NCI-H510A treated with DMSO at 0.1 percent for 48 hours (cell line): ENCODE measurements at regions not wholly inside any gene's neighbourhood (a gene's known extent, or its start where the extent isn't known, plus 50 kb on each side); places are given as distances from the start of the nearest gene placed in this dataset.
"Not testable (repeated sequence)": the region's sequence is repeated elsewhere in the genome, so short reads cannot be mapped to it uniquely, and the experiment has no call there.

Experiments used
- DNase-seq: peaks from one replicate; lab custom pipeline; 2025; lab: John Stamatoyannopoulos, UW

DNA sequence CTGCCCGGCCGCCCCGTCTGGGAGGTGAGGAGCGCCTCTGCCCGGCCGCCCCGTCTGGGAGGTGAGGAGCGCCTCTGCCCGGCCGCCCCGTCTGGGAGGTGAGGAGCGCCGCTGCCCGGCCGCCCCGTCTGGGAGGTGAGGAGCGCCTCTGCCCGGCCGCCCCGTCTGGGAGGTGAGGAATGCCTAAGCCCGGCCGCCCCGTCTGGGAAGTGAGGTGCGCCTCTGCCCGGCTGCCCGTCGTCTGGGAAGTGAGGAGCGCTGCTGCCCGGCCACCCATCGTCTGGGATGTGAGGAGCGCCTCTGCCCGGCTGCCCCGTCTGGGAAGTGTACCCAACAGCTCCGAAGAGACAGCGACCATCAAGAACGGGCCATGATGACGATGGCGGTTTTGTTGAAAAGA is 136.6 kb upstream of the PROKR2 start:
- DNase-seq, result not testable (repeated sequence)

GRCh38 chr20:5452691-5453090 is 135.9 kb upstream of the PROKR2 start:
- DNase-seq, result not testable (repeated sequence)

DNA sequence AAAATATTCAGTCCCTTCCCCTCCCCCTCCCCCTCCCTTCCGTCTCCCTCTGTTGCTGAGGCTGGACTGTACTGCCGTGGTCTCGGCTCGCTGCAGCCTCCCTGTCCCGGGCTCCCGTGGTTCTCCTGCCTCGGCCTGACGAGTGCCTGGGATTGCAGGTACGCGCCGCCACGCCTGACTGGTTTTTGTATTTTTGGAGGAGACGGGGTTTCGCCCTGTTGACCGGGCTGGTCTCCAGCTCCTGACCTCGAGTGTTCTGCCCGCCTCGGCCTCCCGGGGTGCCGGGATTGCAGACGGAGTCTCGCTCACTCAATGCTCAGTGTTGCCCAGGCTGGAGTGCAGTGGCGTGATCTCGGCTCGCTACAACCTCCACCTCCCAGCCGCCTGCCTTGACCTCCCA is 135.5 kb upstream of the PROKR2 start:
- not testable (repeated sequence) for DNase-seq

- DNase-seq, result no peak
Measured at GRCh38 chr20:5451643-5452210, 135.0 kb upstream of the PROKR2 start.

GRCh38 chr20:5448449-5449118 is 131.8 kb upstream of the PROKR2 start:
- peak; percentile 82 for DNase-seq

DNA sequence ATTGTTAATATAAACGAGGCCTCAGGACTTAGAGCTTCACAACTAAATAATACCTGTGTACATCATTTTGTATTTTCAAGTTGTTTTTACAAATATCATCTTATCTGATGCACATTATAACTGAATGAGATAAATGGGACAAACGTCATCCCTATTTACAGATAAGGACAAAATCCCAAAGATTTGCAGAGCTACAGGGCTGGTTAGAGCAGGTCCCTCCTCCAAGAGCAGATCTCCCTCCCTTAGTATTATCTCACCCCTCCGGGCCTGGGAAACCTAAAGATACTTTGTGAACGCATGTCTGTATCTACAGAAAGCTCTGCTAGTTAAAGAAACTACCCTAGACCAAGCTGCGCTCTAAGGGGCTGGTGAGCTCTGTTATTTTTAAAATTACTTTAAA is 130.4 kb upstream of the PROKR2 start:
- no peak for DNase-seq

GRCh38 chr20:5445611-5446010 is 128.9 kb upstream of the PROKR2 start:
- DNase-seq, result no peak

DNA sequence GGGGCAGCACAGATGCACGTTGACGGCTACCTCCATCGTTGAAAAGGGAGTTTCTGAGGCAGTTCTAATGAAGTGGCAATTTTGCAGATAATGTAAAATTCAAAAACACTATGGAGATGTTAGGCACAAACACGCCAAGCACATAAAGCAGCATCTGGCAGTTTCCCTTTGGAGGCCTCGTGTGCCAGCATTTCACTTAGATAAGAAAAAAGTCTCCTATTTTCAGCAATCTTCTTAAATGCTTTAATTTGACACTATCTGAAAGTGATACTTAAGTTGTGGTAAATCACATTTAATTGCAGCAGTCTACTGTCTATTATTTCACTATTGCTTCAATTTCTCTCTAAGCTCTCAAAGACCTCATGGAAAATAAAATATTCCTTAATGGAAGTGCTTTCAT is 125.3 kb upstream of the PROKR2 start:
- no peak for DNase-seq

- no peak for DNase-seq
Measured at GRCh38 chr20:5434116-5434515, 117.4 kb upstream of the PROKR2 start.

- no peak for DNase-seq
Measured at GRCh38 chr20:5433352-5433751, 116.6 kb upstream of the PROKR2 start.

DNA sequence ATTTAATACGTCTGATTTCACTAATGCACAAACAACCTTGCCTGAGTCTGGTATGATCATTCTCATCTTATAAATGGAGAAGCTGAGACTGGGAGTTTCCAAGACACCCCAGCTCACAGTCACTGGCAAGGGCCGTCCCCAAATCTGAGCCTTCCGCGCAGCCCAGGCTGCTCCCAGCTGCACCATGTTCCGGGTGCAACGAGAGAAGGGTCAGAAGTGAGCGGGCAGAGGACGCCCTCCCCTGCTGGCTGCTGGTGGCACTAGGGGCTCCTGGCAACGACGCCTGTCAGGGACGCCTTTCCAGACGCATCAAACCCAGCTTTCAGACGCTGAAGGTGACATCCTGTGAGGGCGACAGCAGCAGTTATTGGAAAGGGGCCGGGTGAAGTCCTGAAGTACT is 115.3 kb upstream of the PROKR2 start:
- DNase-seq, result no peak

DNA sequence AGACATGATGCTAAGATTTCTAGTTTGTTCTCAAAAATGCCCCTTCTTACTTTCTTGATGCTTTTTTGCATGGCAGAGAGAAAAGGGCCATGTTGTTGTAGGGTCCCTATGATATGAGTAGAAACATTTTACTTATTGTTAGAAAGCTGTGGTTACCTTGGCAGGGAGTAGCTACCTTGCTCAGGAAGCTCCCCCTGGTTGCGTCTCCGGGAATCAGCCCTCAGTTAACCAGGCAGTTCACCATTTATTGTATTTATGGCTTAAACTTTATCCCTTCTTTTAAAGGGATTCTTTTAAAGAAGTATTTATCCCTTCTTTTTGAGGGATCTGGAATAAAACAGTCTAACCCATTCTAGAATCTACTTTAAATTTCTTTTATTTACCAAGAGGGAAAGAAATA is 113.9 kb upstream of the PROKR2 start:
- no peak for DNase-seq

DNA sequence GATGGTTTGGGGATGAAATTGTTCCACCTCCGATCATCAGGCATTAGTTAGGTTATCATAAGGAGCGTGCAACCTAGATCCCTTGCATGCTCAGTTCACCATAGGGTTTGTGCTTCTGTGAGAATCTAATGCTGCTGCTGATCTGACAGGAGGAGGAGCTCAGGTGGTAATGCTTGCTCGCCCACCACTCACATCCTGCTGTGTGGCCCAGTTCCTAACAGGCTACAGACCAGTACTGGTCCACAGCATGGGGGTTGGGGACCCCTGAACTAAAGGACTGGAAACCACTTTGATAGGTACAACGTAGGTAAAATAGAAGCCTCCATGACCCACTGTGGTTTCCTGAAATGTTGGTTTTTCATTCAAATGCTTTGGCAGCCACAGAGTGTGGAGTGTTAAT is 109.3 kb upstream of the PROKR2 start:
- DNase-seq, result no peak

GRCh38 chr20:5416086-5416485 is 99.3 kb upstream of the PROKR2 start:
- no peak for DNase-seq

- DNase-seq, result no peak
Measured at GRCh38 chr20:5413394-5413793, 96.6 kb upstream of the PROKR2 start.

DNA sequence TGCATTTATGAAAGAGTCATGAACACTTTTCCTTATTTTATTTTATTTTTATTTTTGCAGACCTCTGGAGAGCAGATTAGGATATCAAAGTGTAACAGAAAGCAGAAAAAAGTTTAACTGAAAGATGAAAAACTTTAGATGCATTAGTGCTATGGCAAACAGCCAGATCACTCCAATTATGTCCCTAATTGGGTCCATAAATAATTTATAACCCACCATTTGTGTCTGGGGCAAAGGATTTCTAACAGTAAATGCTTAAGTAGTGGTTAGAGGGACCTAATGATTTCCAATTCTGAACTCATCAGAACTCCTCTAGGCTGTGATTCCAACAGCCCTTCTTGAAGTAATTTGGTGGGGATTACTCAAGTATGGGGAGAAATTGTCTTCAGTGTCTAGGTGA is 93.7 kb upstream of the PROKR2 start:
- DNase-seq, result no peak

DNA sequence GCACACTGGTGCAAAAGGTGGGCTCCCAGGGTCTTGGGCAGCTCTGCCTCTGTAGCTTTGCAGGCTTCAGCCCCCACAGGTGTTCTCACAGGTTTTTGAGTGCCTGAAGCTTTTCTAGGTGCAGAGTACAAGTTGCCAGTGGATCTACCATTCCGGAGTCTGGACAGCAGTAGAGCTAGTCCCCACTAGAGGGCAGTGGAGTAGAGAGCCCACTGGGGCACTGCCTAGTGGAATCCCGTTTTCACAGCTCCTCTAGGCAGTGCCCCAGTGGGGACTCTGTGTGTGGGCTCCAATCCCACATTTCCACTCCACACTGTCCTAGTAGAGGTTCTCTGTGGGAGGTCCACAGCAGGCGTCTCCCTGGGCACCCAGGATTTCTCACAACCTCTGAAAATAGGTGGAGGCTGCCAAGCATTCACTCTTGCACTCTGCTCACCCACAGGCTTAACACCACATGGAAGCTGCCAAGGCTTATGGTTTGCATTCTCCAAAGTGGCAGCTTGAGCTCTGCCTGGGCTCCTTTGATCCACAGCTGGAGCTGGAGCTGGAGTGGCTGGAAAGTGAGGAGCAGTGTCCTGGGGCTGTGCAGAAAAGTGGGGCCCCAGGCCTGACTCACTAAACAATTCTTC is 86.3 kb upstream of the PROKR2 start:
- no peak for DNase-seq

- no peak for DNase-seq
Measured at GRCh38 chr20:5401277-5401875, 84.6 kb upstream of the PROKR2 start.

GRCh38 chr20:5400164-5400762 is 83.5 kb upstream of the PROKR2 start:
- DNase-seq, result no peak

DNA sequence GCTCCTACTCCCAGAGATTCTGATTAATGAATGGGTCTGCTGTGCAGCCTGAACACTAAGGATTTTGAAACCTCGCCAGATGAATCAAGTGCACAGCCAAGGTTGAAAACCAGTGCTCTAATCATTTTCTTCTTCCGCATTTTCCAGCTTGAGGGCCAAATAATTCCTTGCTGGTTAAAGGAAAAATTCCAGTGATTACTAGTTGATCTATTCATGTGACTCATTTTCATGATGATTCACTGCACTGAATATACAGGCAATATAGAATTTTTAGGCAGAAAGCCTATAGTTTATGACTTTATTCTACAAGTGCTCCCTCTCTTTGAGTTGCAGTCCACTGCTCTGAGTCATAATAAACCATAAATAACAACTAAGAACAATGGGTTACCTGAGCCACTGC is 80.6 kb upstream of the PROKR2 start:
- DNase-seq, result no peak

DNA sequence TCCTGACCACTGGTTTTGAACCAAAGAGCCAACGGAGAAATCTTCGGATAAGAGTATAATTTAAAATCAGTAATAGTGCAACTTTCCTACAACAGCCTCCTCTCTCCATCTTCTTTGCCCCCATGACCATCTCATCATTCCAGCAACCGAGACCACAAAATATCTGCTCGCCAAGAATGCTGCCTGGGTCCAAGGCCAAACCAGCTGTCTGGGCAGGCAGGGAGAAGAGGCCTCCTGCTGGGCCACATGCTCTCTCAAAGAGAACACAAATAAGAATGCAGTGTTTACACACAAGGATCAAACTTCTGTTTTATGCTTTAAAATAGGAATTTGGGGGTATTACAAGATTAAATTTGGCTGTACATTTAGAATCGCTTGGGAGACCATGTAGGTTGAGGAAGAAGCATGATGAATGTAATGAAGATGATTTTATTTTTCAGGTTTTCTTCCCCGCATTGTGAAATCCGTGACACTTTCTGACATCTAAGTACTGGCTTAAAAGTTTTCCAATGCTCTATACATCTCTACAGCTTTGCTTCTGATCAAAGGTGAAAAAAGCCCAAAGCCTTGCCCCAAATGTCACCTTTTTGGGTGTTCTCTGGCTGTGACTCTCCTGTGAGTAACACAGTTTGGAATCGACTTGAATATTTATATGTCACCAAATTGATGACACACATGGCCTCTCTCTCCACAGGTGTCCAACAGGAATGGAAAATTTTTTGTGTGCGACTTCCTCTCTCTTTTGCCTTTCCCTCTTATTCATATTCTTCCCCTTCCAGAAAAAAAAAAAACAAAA is 79.4 kb upstream of the PROKR2 start:
- DNase-seq, result no peak

DNA sequence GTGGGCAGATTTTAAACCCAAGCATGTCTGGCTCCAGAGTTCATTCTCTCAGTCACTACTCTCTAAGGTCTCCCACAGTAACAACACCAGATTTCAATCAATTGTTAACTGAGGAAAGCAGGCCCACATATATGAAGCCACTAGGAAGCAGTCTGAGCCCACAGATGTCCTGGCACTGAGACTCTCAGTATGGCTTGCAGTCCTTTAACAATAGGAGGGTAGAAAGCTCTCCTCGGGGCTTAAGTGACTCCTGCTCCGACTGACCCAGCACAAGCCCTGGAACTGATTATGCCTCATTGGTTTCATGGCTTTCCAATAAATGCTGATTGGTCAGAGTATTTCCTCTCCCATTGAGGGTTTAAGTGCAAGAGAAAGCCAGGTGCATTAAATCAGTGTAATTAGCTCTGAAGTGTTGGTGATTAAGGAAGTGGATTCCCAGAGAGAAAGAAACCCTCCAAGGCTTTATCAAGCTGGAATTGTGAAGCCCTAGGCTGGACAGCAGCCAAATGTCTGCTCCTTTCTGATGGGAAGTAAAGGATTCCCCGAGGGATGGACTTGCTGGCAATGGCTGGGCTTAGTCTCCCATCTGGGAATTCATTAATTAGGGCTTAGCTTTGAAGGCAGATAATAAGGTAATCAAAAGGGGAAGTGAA is 76.6 kb upstream of the PROKR2 start:
- no peak for DNase-seq
